SU-DHL-6 (cell line): ENCODE measurements at regions not wholly inside any gene's neighbourhood (a gene's known extent, or its start where the extent isn't known, plus 50 kb on each side); places are given as distances from the start of the nearest gene placed in this dataset.

Experiments used
- EZH2phosphoT487 ChIP-seq: fragments of 200-600 bp; sonication (generic), shearing (Covaris generic); conservative IDR thresholded peaks from 2 replicates; pipeline ENCODE4 v1.6.1; 2018; ENCODE audit warnings: mild to moderate bottlenecking, antibody characterized with exemption, low read length, moderate library complexity, mixed read lengths
- TF ChIP-seq, protein P1 (sequence below): fragments of 200-600 bp; sonication (generic); IDR thresholded peaks from one replicate; pipeline ENCODE4 v1.5.1; 2017; ENCODE audit warnings: antibody characterized with exemption, mild to moderate bottlenecking, low read length, moderate library complexity; ENCODE audit not compliant: insufficient read depth, poor library complexity, severe bottlenecking

DNA sequence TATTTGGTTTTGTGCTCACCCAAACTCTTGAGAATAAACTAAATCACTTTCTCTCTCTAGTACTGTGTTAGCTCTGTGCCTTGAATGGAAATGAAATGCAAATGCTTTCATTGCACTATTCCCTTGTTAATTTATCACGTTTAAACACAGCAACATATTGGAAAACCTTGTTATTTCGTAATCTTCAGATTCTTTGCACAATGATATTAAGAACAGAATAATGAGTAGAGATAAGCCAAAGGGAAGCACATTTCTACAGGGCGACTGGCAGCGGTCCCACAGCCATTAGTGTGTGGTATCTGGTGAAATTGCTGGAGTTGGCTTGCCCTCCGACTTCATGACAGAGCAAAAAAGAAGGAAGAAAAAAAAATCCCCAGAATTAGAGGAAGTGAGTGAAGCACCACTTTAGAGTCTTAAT, 166.1 kb upstream of the E2F7 start:
- TF ChIP-seq, protein P1, sequence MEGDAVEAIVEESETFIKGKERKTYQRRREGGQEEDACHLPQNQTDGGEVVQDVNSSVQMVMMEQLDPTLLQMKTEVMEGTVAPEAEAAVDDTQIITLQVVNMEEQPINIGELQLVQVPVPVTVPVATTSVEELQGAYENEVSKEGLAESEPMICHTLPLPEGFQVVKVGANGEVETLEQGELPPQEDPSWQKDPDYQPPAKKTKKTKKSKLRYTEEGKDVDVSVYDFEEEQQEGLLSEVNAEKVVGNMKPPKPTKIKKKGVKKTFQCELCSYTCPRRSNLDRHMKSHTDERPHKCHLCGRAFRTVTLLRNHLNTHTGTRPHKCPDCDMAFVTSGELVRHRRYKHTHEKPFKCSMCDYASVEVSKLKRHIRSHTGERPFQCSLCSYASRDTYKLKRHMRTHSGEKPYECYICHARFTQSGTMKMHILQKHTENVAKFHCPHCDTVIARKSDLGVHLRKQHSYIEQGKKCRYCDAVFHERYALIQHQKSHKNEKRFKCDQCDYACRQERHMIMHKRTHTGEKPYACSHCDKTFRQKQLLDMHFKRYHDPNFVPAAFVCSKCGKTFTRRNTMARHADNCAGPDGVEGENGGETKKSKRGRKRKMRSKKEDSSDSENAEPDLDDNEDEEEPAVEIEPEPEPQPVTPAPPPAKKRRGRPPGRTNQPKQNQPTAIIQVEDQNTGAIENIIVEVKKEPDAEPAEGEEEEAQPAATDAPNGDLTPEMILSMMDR: no peak
- TF ChIP-seq EZH2phosphoT487: no peak
